Trophoblast cell (in vitro differentiated cells and primary cell): ENCODE measurements at regions not wholly inside any gene's neighbourhood (a gene's known extent, or its start where the extent isn't known, plus 50 kb on each side); places are given as distances from the start of the nearest gene placed in this dataset.
A peak's percentile ranks its signal among the peaks of the same experiment; 100 is the strongest.

Experiments
- DNase-seq, 2 donors: peaks; one replicate each; pipeline ENCODE4 v3.0.0-alpha.2; 2016
- H2AFZ ChIP-seq: 2 replicates; pipeline ENCODE4 v1.6.1; 2013; ENCODE audit warnings: low read length, moderate library complexity, mild to moderate bottlenecking; ENCODE audit not compliant: insufficient read depth, poor library complexity
- H2AK5ac ChIP-seq: 2 replicates; pipeline ENCODE4 v1.6.1; 2013; ENCODE audit warnings: mild to moderate bottlenecking, low read length
- H2BK120ac ChIP-seq: 2 replicates; pipeline ENCODE4 v1.6.1; 2013; ENCODE audit warnings: low read length, mild to moderate bottlenecking, moderate library complexity; ENCODE audit not compliant: insufficient read depth, poor library complexity
- H2BK12ac ChIP-seq: 2 replicates; pipeline ENCODE4 v1.6.1; 2013; ENCODE audit warnings: mild to moderate bottlenecking, low read length, moderate library complexity
- H2BK5ac ChIP-seq: 2 replicates; pipeline ENCODE4 v1.6.1; 2013; ENCODE audit warnings: low read length, low read depth, moderate library complexity, mild to moderate bottlenecking; ENCODE audit not compliant: poor library complexity
- H3K14ac ChIP-seq: 2 replicates; pipeline ENCODE4 v1.6.1; 2013; ENCODE audit warnings: mild to moderate bottlenecking, low read length
- H3K18ac ChIP-seq: 2 replicates; pipeline ENCODE4 v1.6.1; 2013; ENCODE audit warnings: mild to moderate bottlenecking, low read length
- H3K23ac ChIP-seq: 2 replicates; pipeline ENCODE4 v1.6.1; 2013; ENCODE audit warnings: low read length
- H3K27ac ChIP-seq: 2 replicates; pipeline ENCODE4 v1.5.1; 2013; ENCODE audit warnings: low read depth, mild to moderate bottlenecking, inconsistent platforms, low read length, moderate library complexity
- H3K27me3 ChIP-seq: 2 replicates; pipeline ENCODE4 v1.6.1; 2013; ENCODE audit warnings: inconsistent platforms, mild to moderate bottlenecking, low read length, moderate library complexity; ENCODE audit not compliant: insufficient read depth
- H3K36me3 ChIP-seq, 2 experiments: 1 replicate in 1 of 2; 2 replicates in 1 of 2; pipeline ENCODE4 v1.6.1; 2013; ENCODE audit warnings: low read length in 2 of 2, mild to moderate bottlenecking in 2 of 2, moderate library complexity in 1 of 2; ENCODE audit not compliant: insufficient read depth in 2 of 2, control insufficient read depth in 1 of 2
- H3K4ac ChIP-seq: 2 replicates; pipeline ENCODE4 v1.6.1; 2013; ENCODE audit warnings: low read depth, mild to moderate bottlenecking, low read length, moderate library complexity
- H3K4me1 ChIP-seq, 2 experiments: 1 replicate in 1 of 2; 2 replicates in 1 of 2; pipeline ENCODE4 v1.6.1; 2013; ENCODE audit warnings: low read length in 2 of 2, mild to moderate bottlenecking in 2 of 2, moderate library complexity in 1 of 2; ENCODE audit not compliant: insufficient read depth in 2 of 2, control insufficient read depth in 1 of 2
- H3K4me2 ChIP-seq: 2 replicates; pipeline ENCODE4 v1.6.1; 2013; ENCODE audit warnings: inconsistent platforms, mild to moderate bottlenecking, low read length, moderate library complexity
- H3K4me3 ChIP-seq: 2 replicates; pipeline ENCODE4 v1.5.1; 2013; ENCODE audit warnings: mild to moderate bottlenecking, low read depth, low read length, inconsistent platforms
- H3K79me1 ChIP-seq: one replicate; pipeline ENCODE4 v1.6.1; 2013; ENCODE audit warnings: low read length
- H3K79me2 ChIP-seq: 2 replicates; pipeline ENCODE4 v1.6.1; 2013; ENCODE audit warnings: low read length, mild to moderate bottlenecking; ENCODE audit not compliant: control insufficient read depth, insufficient read depth, poor library complexity
- H3K9ac ChIP-seq: 2 replicates; pipeline ENCODE4 v1.6.1; 2013; ENCODE audit warnings: mild to moderate bottlenecking, low read length
- H3K9me3 ChIP-seq: 2 replicates; pipeline ENCODE4 v1.6.1; 2013; ENCODE audit warnings: low read depth, mild to moderate bottlenecking, control low read depth, inconsistent platforms, low read length; ENCODE audit not compliant: insufficient read depth
- H4K12ac ChIP-seq: 2 replicates; pipeline ENCODE4 v1.6.1; 2013; ENCODE audit warnings: low read depth, mild to moderate bottlenecking, low read length, moderate library complexity
- H4K8ac ChIP-seq: 2 replicates; pipeline ENCODE4 v1.6.1; 2013; ENCODE audit warnings: low read depth, mild to moderate bottlenecking, low read length, moderate library complexity
- H4K91ac ChIP-seq: one replicate; pipeline ENCODE4 v1.6.1; 2013; ENCODE audit warnings: low read depth, mild to moderate bottlenecking, low read length, moderate library complexity
- WGBS: extraction: QIAGEN DNeasy Blood & Tissue Kit; methylation state at CpG from one replicate; pipeline ENCODE4 v1.1.7; 2013; ENCODE audit warnings: missing lambda C conversion rate; ENCODE audit not compliant: insufficient read length, insufficient coverage; ENCODE audit errors: extremely low coverage; 5-methylcytosine and 5-hydroxymethylcytosine counted together

DNA sequence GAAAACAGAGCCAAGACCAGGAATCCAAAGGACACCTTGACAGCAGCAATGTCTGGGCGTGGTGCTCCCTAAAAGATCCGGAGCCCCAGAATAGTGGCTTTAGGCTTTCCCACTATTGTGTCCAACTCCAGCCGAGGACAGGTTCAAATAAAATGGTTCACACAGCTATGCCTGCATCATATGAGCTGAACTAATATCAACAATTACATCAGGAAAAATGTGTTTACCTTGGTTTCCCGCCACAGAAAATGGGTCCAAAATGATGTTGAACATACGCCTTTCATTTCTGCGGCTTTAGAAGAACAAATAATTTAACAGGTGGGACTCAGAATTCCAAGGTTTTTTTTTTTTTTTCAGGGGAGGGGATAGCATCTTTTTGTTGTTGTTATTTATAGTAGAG lies 93.6 kb downstream of the OSR1 start:
- Histone ChIP-seq H3K4me1 (no peaks in the 10 kb centered on the region), H2BK5ac (no peak overlapping the region), H3K14ac (no peak overlapping the region), H3K9me3 (no peaks in the 10 kb centered on the region), H4K12ac (no peak overlapping the region), H3K18ac (no peak overlapping the region), H3K4me3 (no peak overlapping the region), H2AFZ (no peak overlapping the region), H3K27ac (no peak overlapping the region), H3K79me1 (no peaks in the 10 kb centered on the region), H3K23ac (no peak overlapping the region), H3K27me3 (no peaks in the 10 kb centered on the region), H2BK12ac (no peak overlapping the region), H4K8ac (no peak overlapping the region), H4K91ac (no peak overlapping the region), H3K9ac (no peak overlapping the region), H2AK5ac (no peak overlapping the region), H3K4ac (no peak overlapping the region), H3K4me2 (no peak overlapping the region), H3K79me2 (no peaks in the 10 kb centered on the region), H3K36me3 (no peaks in the 10 kb centered on the region), H2BK120ac (no peak overlapping the region)
- no peak for DNase-seq
- WGBS: no CpG with 5 or more reads among the region's 6 CpGs

DNA sequence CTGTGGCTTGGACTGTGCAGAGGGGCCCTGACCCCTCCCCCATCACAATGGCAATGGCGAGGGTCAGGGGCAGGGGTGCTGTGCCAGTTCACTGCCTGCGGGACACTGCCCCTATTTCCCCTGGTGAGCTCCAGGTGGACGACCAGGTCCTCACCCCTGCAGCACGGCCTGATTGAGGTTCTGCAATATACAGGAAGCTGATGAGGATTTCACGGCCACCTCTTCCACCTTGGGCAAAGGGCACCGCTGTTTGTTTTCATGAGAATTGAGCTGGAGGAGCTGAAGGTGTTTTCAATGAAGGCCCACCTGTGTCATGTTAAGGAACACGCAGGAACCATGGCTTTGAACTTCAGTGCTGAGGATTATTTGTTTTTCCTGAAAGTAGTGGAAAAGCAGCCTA lies 96.3 kb downstream of the OSR1 start:
- Histone ChIP-seq H3K14ac (no peak overlapping the region), H2BK12ac (no peak overlapping the region), H3K23ac (no peak overlapping the region), H3K4me2 (no peak overlapping the region), H4K8ac (no peak overlapping the region), H2BK120ac (no peak overlapping the region), H4K91ac (no peak overlapping the region), H3K9ac (no peak overlapping the region), H3K79me1 (no peaks in the 10 kb centered on the region), H3K4me1 (no peaks in the 10 kb centered on the region), H3K4ac (no peak overlapping the region), H3K18ac (no peak overlapping the region), H3K36me3 (no peaks in the 10 kb centered on the region), H3K4me3 (no peak overlapping the region), H3K79me2 (no peaks in the 10 kb centered on the region), H4K12ac (no peak overlapping the region), H3K27ac (no peak overlapping the region), H2BK5ac (no peak overlapping the region), H3K27me3 (no peaks in the 10 kb centered on the region), H2AK5ac (no peak overlapping the region), H2AFZ (no peak overlapping the region), H3K9me3 (no peaks in the 10 kb centered on the region)
- DNase-seq: no peak
- no CpG with 5 or more reads among the region's 7 CpGs for WGBS

DNA sequence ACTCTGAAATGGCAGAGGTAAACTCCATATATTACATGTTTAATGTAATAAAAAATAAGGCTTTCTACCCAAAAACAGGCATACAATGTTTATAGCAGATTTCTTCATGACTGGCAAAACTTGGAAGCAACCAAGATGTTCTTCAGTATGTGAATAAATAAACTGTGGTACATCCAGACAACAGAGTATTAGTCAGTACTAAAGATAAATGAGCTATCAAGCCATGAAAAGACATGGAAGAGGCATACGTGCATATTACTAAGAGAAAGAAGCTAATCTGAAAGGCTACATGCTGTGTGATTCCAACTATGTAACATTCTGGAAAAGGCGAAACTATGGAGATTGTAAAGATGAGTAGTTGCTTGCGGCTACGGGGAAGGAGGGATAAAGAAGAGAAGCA lies 97.4 kb downstream of the OSR1 start:
- no peak overlapping the region for H3K4ac ChIP-seq
- WGBS: no CpG with 5 or more reads among the region's 4 CpGs

DNA sequence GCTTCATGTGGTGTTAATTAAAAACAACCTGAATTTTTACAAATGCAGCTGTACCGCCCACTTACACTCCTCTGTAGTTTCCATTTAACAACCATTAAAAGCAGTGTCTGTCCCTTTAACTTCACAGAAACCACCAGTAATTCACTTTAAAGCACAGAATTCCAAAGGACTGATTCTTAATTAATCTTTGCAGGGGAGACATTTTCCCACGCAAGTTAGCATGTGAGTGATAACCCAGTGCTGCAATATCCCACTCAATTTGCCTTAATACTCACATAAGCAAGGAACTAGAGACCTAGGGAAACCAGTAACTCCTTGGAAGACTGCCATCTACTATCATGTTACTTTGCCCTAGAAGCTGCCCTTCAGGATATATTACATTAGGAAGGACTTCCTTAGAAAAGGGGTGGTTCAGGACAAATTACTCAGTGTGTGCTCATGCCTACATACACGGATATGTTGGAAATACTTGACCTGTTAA lies 102.3 kb downstream of the OSR1 start:
- H3K79me1 ChIP-seq: no peaks in the 10 kb centered on the region
- no peak overlapping the region for H2BK5ac ChIP-seq
- H3K14ac ChIP-seq: no peak overlapping the region
- H2BK120ac ChIP-seq: no peak overlapping the region
- H3K4me3 ChIP-seq: no peak overlapping the region
- H4K8ac ChIP-seq: no peak overlapping the region
- H3K18ac ChIP-seq: no peak overlapping the region
- no peaks in the 10 kb centered on the region for H3K27me3 ChIP-seq
- no peaks in the 10 kb centered on the region for H3K36me3 ChIP-seq
- no peaks in the 10 kb centered on the region for H3K4me1 ChIP-seq
- H2BK12ac ChIP-seq: no peak overlapping the region
- no peak overlapping the region for H2AFZ ChIP-seq
- no peak overlapping the region for H4K12ac ChIP-seq
- no peak overlapping the region for H3K27ac ChIP-seq
- no peak overlapping the region for H2AK5ac ChIP-seq
- H3K4me2 ChIP-seq: no peak overlapping the region
- no peak overlapping the region for H4K91ac ChIP-seq
- no peaks in the 10 kb centered on the region for H3K9me3 ChIP-seq
- no peaks in the 10 kb centered on the region for H3K79me2 ChIP-seq
- DNase-seq: no peak
- no peak overlapping the region for H3K9ac ChIP-seq
- no CpG with 5 or more reads among the region's 3 CpGs for WGBS
- no peak overlapping the region for H3K23ac ChIP-seq
- no peak overlapping the region for H3K4ac ChIP-seq

More for the DNA sequence above, 97.4 kb downstream of the OSR1 start:
- Histone ChIP-seq H3K9ac (no peak overlapping the region), H3K27ac (no peak overlapping the region), H3K23ac (no peak overlapping the region), H3K18ac (no peak overlapping the region), H3K4me2 (no peak overlapping the region), H2BK5ac (no peak overlapping the region), H2AFZ (no peak overlapping the region), H3K14ac (no peak overlapping the region), H4K8ac (no peak overlapping the region), H3K9me3 (no peaks in the 10 kb centered on the region), H4K91ac (no peak overlapping the region), H4K12ac (no peak overlapping the region), H2BK12ac (no peak overlapping the region), H3K4me3 (no peak overlapping the region), H2AK5ac (no peak overlapping the region), H3K27me3 (no peaks in the 10 kb centered on the region), H2BK120ac (no peak overlapping the region), H3K79me2 (no peaks in the 10 kb centered on the region), H3K36me3 (no peaks in the 10 kb centered on the region), H3K4me1 (no peaks in the 10 kb centered on the region), H3K79me1 (no peaks in the 10 kb centered on the region)
- peak in 1 of 2 donors; percentile 4 for DNase-seq
